C4-2B (cell line): ENCODE measurements at regions not wholly inside any gene's neighbourhood (a gene's known extent, or its start where the extent isn't known, plus 50 kb on each side); places are given as distances from the start of the nearest gene placed in this dataset.

ENCODE experiments used
- H3K27ac ChIP-seq: fragments of 450-650 bp; 2 replicates; pipeline ENCODE4 v1.5.1; 2017
- ZFX ChIP-seq: fragments of 450-650 bp; IDR thresholded peaks from 2 replicates; pipeline ENCODE4 v1.6.1; 2017
- TF ChIP-seq, protein P1 (sequence below): fragments of 450-650 bp; conservative IDR thresholded peaks from 2 replicates; pipeline ENCODE4 v1.5.1; 2017; ENCODE audit warnings: mild to moderate bottlenecking

GRCh38 chr12:19718401-19718800 lies 279.1 kb downstream of the AEBP2 start:
- TF ChIP-seq, protein P1, sequence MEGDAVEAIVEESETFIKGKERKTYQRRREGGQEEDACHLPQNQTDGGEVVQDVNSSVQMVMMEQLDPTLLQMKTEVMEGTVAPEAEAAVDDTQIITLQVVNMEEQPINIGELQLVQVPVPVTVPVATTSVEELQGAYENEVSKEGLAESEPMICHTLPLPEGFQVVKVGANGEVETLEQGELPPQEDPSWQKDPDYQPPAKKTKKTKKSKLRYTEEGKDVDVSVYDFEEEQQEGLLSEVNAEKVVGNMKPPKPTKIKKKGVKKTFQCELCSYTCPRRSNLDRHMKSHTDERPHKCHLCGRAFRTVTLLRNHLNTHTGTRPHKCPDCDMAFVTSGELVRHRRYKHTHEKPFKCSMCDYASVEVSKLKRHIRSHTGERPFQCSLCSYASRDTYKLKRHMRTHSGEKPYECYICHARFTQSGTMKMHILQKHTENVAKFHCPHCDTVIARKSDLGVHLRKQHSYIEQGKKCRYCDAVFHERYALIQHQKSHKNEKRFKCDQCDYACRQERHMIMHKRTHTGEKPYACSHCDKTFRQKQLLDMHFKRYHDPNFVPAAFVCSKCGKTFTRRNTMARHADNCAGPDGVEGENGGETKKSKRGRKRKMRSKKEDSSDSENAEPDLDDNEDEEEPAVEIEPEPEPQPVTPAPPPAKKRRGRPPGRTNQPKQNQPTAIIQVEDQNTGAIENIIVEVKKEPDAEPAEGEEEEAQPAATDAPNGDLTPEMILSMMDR, result no peak
- no peak for TF ChIP-seq ZFX
- no peak overlapping the region for H3K27ac ChIP-seq

DNA sequence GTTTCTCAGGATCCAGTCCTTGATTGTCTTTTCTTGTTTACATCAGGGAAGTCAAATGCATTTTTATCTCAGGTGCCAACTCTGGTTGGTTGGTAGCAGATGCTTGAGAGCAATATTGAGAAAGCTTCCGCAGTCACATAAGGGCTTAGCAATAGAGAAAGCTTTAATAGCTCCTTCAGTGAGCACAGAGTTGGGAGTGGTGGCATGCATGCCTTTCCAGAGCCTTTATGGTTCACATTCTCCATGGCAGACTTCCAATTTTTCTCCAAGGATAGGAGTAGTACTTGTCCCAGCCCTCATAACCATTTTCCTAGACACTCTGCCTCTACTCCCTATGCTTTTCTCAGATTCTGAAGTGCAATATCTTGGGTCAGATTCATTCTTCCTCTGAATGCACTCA lies 280.4 kb downstream of the AEBP2 start:
- TF ChIP-seq, protein P1, result no peak
- TF ChIP-seq ZFX, result no peak
- no peak overlapping the region for H3K27ac ChIP-seq

- H3K27ac ChIP-seq, result no peak overlapping the region
- TF ChIP-seq, protein P1, result no peak
- no peak for TF ChIP-seq ZFX
These were observed 286.8 kb downstream of the AEBP2 start for GRCh38 chr12:19726122-19726521.

GRCh38 chr12:19726592-19726991 lies 287.3 kb downstream of the AEBP2 start:
- H3K27ac ChIP-seq, result no peak overlapping the region
- TF ChIP-seq, protein P1, result no peak
- no peak for TF ChIP-seq ZFX

DNA sequence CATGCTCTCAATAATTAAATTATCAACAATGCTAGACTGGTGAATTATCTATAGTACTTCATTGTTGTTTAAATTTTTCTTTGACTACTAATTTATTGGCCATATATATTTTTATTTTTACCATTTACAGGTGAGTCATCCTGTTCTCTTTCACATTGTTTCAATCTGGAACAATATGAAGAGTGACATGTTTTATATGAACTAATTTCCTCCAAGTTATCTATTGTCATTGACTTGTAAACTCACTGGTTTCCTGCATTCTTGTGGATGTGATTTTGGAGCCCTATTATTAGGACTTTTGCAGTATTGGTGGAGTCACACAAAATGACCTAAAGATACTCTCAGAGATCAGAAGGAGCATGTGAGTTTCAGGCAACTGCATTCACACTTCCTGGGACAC lies 297.7 kb downstream of the AEBP2 start:
- TF ChIP-seq ZFX, result no peak
- TF ChIP-seq, protein P1, result no peak
- no peak overlapping the region for H3K27ac ChIP-seq

GRCh38 chr12:19739195-19739776 lies 300.0 kb downstream of the AEBP2 start:
- no peak for TF ChIP-seq ZFX
- TF ChIP-seq, protein P1, result peak; percentile 87
- H3K27ac ChIP-seq, result no peak overlapping the region

- no peak overlapping the region for H3K27ac ChIP-seq
- no peak for TF ChIP-seq ZFX
- TF ChIP-seq, protein P1, result no peak
These were observed 301.3 kb downstream of the AEBP2 start for GRCh38 chr12:19740472-19741131.
